Karpas-422 (cell line): ENCODE measurements at regions not wholly inside any gene's neighbourhood (a gene's known extent, or its start where the extent isn't known, plus 50 kb on each side); places are given as distances from the start of the nearest gene placed in this dataset.

Experiments
- DNase-seq: peaks from one replicate; pipeline ENCODE4 v3.0.0-alpha.2; 2015
- H2AFZ ChIP-seq: fragments of 200-600 bp; sonication (generic); 2 replicates; pipeline ENCODE4 v1.6.1; 2014; ENCODE audit warnings: antibody characterized with exemption, low read length, mixed read lengths
- H3K27ac ChIP-seq: fragments of 200-600 bp; sonication (generic); 2 replicates; pipeline ENCODE4 v1.5.1; 2014; ENCODE audit warnings: mild to moderate bottlenecking, low read length, moderate library complexity
- H3K27me3 ChIP-seq: fragments of 200-600 bp; sonication (generic); 2 replicates; pipeline ENCODE4 v1.6.1; 2014; ENCODE audit warnings: low read length, mixed read lengths
- H3K36me3 ChIP-seq: fragments of 200-600 bp; sonication (generic); 2 replicates; pipeline ENCODE4 v1.6.1; 2014; ENCODE audit warnings: low read length, mixed read lengths; ENCODE audit not compliant: insufficient read depth
- H3K4me1 ChIP-seq: fragments of 200-600 bp; sonication (generic); 2 replicates; pipeline ENCODE4 v1.6.1; 2014; ENCODE audit warnings: mild to moderate bottlenecking, low read length, mixed read lengths
- H3K4me2 ChIP-seq: fragments of 200-600 bp; sonication (generic); 2 replicates; pipeline ENCODE4 v1.6.1; 2014; ENCODE audit warnings: low read length, low read depth, mild to moderate bottlenecking; ENCODE audit not compliant: poor library complexity, severe bottlenecking
- H3K4me3 ChIP-seq: fragments of 200-600 bp; sonication (generic); 2 replicates; pipeline ENCODE4 v1.5.1; 2014; ENCODE audit warnings: mild to moderate bottlenecking, antibody characterized with exemption, low read length, mixed read lengths
- H3K79me2 ChIP-seq: fragments of 200-600 bp; sonication (generic); 2 replicates; pipeline ENCODE4 v1.6.1; 2014; ENCODE audit warnings: mild to moderate bottlenecking, low read length, mixed read lengths
- H3K9ac ChIP-seq: fragments of 200-600 bp; sonication (generic); 2 replicates; pipeline ENCODE4 v1.6.0; 2014; ENCODE audit warnings: low read length
- H3K9me2 ChIP-seq: fragments of 200-600 bp; sonication (generic), shearing (Covaris generic); replicated peaks from 2 replicates; pipeline ENCODE4 v1.6.0; 2014; ENCODE audit warnings: mild to moderate bottlenecking, low read length, moderate library complexity; ENCODE audit not compliant: insufficient read depth
- H3K9me3 ChIP-seq: fragments of 300-700, 200-600 bp; sonication (generic); 2 replicates; pipeline ENCODE4 v1.6.1; 2014; ENCODE audit warnings: low read length, mixed read lengths
- H4K20me1 ChIP-seq: fragments of 200-600 bp; sonication (generic); 2 replicates; pipeline ENCODE4 v1.6.1; 2014; ENCODE audit warnings: mild to moderate bottlenecking, antibody characterized with exemption, low read length, low read depth; ENCODE audit not compliant: insufficient read depth

- no peak overlapping the region for H3K4me3 ChIP-seq
- H3K9ac ChIP-seq, result no peak overlapping the region
- H3K36me3 ChIP-seq, result no peaks in the 10 kb centered on the region
- no peaks in the 10 kb centered on the region for H4K20me1 ChIP-seq
- no peak for DNase-seq
- no peaks in the 10 kb centered on the region for H3K4me1 ChIP-seq
- no peaks in the 10 kb centered on the region for H3K9me2 ChIP-seq
- H3K9me3 ChIP-seq, result no peaks in the 10 kb centered on the region
- no peak overlapping the region for H3K27ac ChIP-seq
- H3K4me2 ChIP-seq, result no peak overlapping the region
- H3K79me2 ChIP-seq, result no peaks in the 10 kb centered on the region
- H3K27me3 ChIP-seq, result no peaks in the 10 kb centered on the region
- no peak overlapping the region for H2AFZ ChIP-seq
Measured at GRCh38 chr1:213670692-213671023, 317.1 kb upstream of the PROX1 start.

GRCh38 chr1:213675043-213675442, 312.7 kb upstream of the PROX1 start:
- Histone ChIP-seq H3K27ac (no peak overlapping the region), H3K27me3 (no peaks in the 10 kb centered on the region), H3K36me3 (no peaks in the 10 kb centered on the region), H3K9me2 (no peaks in the 10 kb centered on the region), H3K4me2 (no peak overlapping the region), H2AFZ (no peak overlapping the region), H3K9me3 (no peaks in the 10 kb centered on the region), H3K9ac (no peak overlapping the region), H4K20me1 (no peaks in the 10 kb centered on the region), H3K79me2 (no peaks in the 10 kb centered on the region), H3K4me1 (no peaks in the 10 kb centered on the region), H3K4me3 (no peak overlapping the region)
- no peak for DNase-seq

GRCh38 chr1:213676736-213677135, 311.0 kb upstream of the PROX1 start:
- H3K9me2 ChIP-seq, result no peaks in the 10 kb centered on the region
- DNase-seq, result no peak
- H3K27ac ChIP-seq, result no peak overlapping the region
- no peaks in the 10 kb centered on the region for H3K27me3 ChIP-seq
- no peaks in the 10 kb centered on the region for H3K4me1 ChIP-seq
- no peaks in the 10 kb centered on the region for H3K36me3 ChIP-seq
- no peak overlapping the region for H3K9ac ChIP-seq
- no peak overlapping the region for H3K4me2 ChIP-seq
- H3K9me3 ChIP-seq, result no peaks in the 10 kb centered on the region
- H3K79me2 ChIP-seq, result no peaks in the 10 kb centered on the region
- no peak overlapping the region for H2AFZ ChIP-seq
- no peaks in the 10 kb centered on the region for H4K20me1 ChIP-seq
- H3K4me3 ChIP-seq, result no peak overlapping the region

GRCh38 chr1:213678348-213678747, 309.4 kb upstream of the PROX1 start:
- no peak overlapping the region for H3K9ac ChIP-seq
- no peak overlapping the region for H3K4me2 ChIP-seq
- no peak overlapping the region for H3K27ac ChIP-seq
- no peak overlapping the region for H3K4me3 ChIP-seq
- no peaks in the 10 kb centered on the region for H3K9me2 ChIP-seq
- H3K79me2 ChIP-seq, result no peaks in the 10 kb centered on the region
- no peak overlapping the region for H2AFZ ChIP-seq
- H4K20me1 ChIP-seq, result no peaks in the 10 kb centered on the region
- no peak for DNase-seq
- H3K36me3 ChIP-seq, result no peaks in the 10 kb centered on the region
- H3K4me1 ChIP-seq, result no peaks in the 10 kb centered on the region
- no peaks in the 10 kb centered on the region for H3K27me3 ChIP-seq
- no peaks in the 10 kb centered on the region for H3K9me3 ChIP-seq

- Histone ChIP-seq H3K36me3 (no peaks in the 10 kb centered on the region), H2AFZ (no peak overlapping the region)
Measured at GRCh38 chr1:213678753-213679152, 309.0 kb upstream of the PROX1 start.

GRCh38 chr1:213679153-213679552, 308.6 kb upstream of the PROX1 start:
- Histone ChIP-seq H3K27ac (no peak overlapping the region), H3K4me1 (no peaks in the 10 kb centered on the region), H3K79me2 (no peaks in the 10 kb centered on the region), H3K4me2 (no peak overlapping the region), H3K9me3 (no peaks in the 10 kb centered on the region), H4K20me1 (no peaks in the 10 kb centered on the region), H3K9ac (no peak overlapping the region), H3K4me3 (no peak overlapping the region), H3K27me3 (no peaks in the 10 kb centered on the region), H3K36me3 (no peaks in the 10 kb centered on the region), H3K9me2 (no peaks in the 10 kb centered on the region), H2AFZ (no peak overlapping the region)
- no peak for DNase-seq

More at GRCh38 chr1:213678753-213679152, 309.0 kb upstream of the PROX1 start:
- H3K4me3 ChIP-seq, result no peak overlapping the region
- no peaks in the 10 kb centered on the region for H3K9me2 ChIP-seq
- H3K79me2 ChIP-seq, result no peaks in the 10 kb centered on the region
- H3K27me3 ChIP-seq, result no peaks in the 10 kb centered on the region
- no peaks in the 10 kb centered on the region for H4K20me1 ChIP-seq
- no peaks in the 10 kb centered on the region for H3K4me1 ChIP-seq
- no peak overlapping the region for H3K4me2 ChIP-seq
- no peak overlapping the region for H3K27ac ChIP-seq
- DNase-seq, result no peak
- no peak overlapping the region for H3K9ac ChIP-seq
- H3K9me3 ChIP-seq, result no peaks in the 10 kb centered on the region

GRCh38 chr1:213680677-213681325, 307.0 kb upstream of the PROX1 start:
- Histone ChIP-seq H3K9ac (no peak overlapping the region), H3K27me3 (no peaks in the 10 kb centered on the region), H3K36me3 (no peaks in the 10 kb centered on the region), H3K79me2 (no peaks in the 10 kb centered on the region), H3K4me3 (no peak overlapping the region), H2AFZ (no peak overlapping the region), H3K4me1 (no peaks in the 10 kb centered on the region), H4K20me1 (no peaks in the 10 kb centered on the region), H3K9me3 (no peaks in the 10 kb centered on the region), H3K27ac (no peak overlapping the region), H3K4me2 (no peak overlapping the region), H3K9me2 (no peaks in the 10 kb centered on the region)
- DNase-seq, result no peak

- Histone ChIP-seq H3K4me3 (no peak overlapping the region), H3K9me2 (no peaks in the 10 kb centered on the region), H3K27me3 (no peaks in the 10 kb centered on the region), H3K27ac (no peak overlapping the region), H4K20me1 (no peaks in the 10 kb centered on the region), H3K4me1 (no peaks in the 10 kb centered on the region), H3K36me3 (no peaks in the 10 kb centered on the region), H3K4me2 (no peak overlapping the region), H3K79me2 (no peaks in the 10 kb centered on the region), H3K9me3 (no peaks in the 10 kb centered on the region), H3K9ac (no peak overlapping the region), H2AFZ (no peak overlapping the region)
- DNase-seq, result no peak
Measured at GRCh38 chr1:213681788-213682340, 305.9 kb upstream of the PROX1 start.
